DLD1 (cell line): ENCODE measurements at regions not wholly inside any gene's neighbourhood (a gene's known extent, or its start where the extent isn't known, plus 50 kb on each side); places are given as distances from the start of the nearest gene placed in this dataset.
"Not testable (repeated sequence)": the region's sequence is repeated elsewhere in the genome, so short reads cannot be mapped to it uniquely, and the experiment has no call there.

ENCODE experiments used
- in situ Hi-C: cut with HindIII; loops from 2 replicates; pipeline ENCODE4 v1.10.0; 2017; ENCODE audit warnings: low sequenced_read_pairs

- in situ Hi-C loops, result no loop called here
These were observed 74.0 kb downstream of the GATA3 start for GRCh38 chr10:8128511-8128910.

GRCh38 chr10:8129438-8129837 is 75.0 kb downstream of the GATA3 start:
- in situ Hi-C loops, result no loop called here

GRCh38 chr10:8130973-8131911 is 76.8 kb downstream of the GATA3 start:
- in situ Hi-C loops, result no loop called here

GRCh38 chr10:8133146-8133545 is 78.7 kb downstream of the GATA3 start:
- in situ Hi-C loops, result no loop called here

GRCh38 chr10:8136736-8137135 is 82.2 kb downstream of the GATA3 start:
- in situ Hi-C loops, result no loop called here

GRCh38 chr10:8137272-8137681 is 82.8 kb downstream of the GATA3 start:
- in situ Hi-C loops, result no loop called here

- in situ Hi-C loops, result no loop called here
These were observed 83.2 kb downstream of the GATA3 start for GRCh38 chr10:8137726-8138125.

- in situ Hi-C loops, result no loop called here
These were observed 84.0 kb downstream of the GATA3 start for GRCh38 chr10:8138471-8138870.

- in situ Hi-C loops, result no loop called here
These were observed 90.0 kb downstream of the GATA3 start for GRCh38 chr10:8144496-8144895.

GRCh38 chr10:8146650-8147049 is 92.2 kb downstream of the GATA3 start:
- in situ Hi-C loops, result no loop called here

- in situ Hi-C loops, result no loop called here
These were observed 95.5 kb downstream of the GATA3 start for GRCh38 chr10:8149991-8150390.

- in situ Hi-C loops, result no loop called here
These were observed 96.0 kb downstream of the GATA3 start for GRCh38 chr10:8150401-8150905.

GRCh38 chr10:8151086-8151485 is 96.6 kb downstream of the GATA3 start:
- in situ Hi-C loops, result no loop called here

GRCh38 chr10:8156918-8157317 is 102.4 kb downstream of the GATA3 start:
- in situ Hi-C loops, result no loop called here

- in situ Hi-C loops, result no loop called here
These were observed 103.9 kb downstream of the GATA3 start for GRCh38 chr10:8158193-8159071.

GRCh38 chr10:8159341-8160165 is 105.1 kb downstream of the GATA3 start:
- in situ Hi-C loops, result no loop called here

- in situ Hi-C loops, result no loop called here
These were observed 109.3 kb downstream of the GATA3 start for GRCh38 chr10:8163824-8164223.

GRCh38 chr10:8164640-8165039 is 110.2 kb downstream of the GATA3 start:
- in situ Hi-C loops, result not testable (repeated sequence)

- in situ Hi-C loops, result no loop called here
These were observed 114.3 kb downstream of the GATA3 start for GRCh38 chr10:8168836-8169235.

- in situ Hi-C loops, result no loop called here
These were observed 116.5 kb downstream of the GATA3 start for GRCh38 chr10:8171008-8171407.

- in situ Hi-C loops, result no loop called here
These were observed 118.1 kb downstream of the GATA3 start for GRCh38 chr10:8172604-8173003.
